ENCODE measurements at regions not wholly inside any gene's neighbourhood (a gene's known extent, or its start where the extent isn't known, plus 50 kb on each side); places are given as distances from the start of the nearest gene placed in this dataset.

DNA sequence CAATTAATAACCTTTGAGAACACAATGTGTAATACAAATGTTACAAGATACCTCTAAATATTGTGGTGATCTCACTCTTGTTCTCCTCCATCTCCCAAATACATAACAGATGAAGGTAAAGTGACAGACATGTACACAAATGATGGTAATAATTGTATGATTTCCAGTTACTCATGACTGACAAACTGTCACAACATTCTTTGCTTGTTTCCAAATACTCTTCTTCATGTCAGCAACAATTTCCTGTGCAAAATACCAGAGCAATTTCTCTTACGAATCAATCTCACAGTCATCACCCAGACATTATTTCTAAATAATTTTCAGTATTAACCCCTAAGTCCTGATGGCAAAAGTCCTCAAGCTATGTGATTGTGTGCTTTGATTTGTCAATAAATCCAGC lies 92.9 kb downstream of the RPS12 start (continued):
- TF ChIP-seq, protein P1, sequence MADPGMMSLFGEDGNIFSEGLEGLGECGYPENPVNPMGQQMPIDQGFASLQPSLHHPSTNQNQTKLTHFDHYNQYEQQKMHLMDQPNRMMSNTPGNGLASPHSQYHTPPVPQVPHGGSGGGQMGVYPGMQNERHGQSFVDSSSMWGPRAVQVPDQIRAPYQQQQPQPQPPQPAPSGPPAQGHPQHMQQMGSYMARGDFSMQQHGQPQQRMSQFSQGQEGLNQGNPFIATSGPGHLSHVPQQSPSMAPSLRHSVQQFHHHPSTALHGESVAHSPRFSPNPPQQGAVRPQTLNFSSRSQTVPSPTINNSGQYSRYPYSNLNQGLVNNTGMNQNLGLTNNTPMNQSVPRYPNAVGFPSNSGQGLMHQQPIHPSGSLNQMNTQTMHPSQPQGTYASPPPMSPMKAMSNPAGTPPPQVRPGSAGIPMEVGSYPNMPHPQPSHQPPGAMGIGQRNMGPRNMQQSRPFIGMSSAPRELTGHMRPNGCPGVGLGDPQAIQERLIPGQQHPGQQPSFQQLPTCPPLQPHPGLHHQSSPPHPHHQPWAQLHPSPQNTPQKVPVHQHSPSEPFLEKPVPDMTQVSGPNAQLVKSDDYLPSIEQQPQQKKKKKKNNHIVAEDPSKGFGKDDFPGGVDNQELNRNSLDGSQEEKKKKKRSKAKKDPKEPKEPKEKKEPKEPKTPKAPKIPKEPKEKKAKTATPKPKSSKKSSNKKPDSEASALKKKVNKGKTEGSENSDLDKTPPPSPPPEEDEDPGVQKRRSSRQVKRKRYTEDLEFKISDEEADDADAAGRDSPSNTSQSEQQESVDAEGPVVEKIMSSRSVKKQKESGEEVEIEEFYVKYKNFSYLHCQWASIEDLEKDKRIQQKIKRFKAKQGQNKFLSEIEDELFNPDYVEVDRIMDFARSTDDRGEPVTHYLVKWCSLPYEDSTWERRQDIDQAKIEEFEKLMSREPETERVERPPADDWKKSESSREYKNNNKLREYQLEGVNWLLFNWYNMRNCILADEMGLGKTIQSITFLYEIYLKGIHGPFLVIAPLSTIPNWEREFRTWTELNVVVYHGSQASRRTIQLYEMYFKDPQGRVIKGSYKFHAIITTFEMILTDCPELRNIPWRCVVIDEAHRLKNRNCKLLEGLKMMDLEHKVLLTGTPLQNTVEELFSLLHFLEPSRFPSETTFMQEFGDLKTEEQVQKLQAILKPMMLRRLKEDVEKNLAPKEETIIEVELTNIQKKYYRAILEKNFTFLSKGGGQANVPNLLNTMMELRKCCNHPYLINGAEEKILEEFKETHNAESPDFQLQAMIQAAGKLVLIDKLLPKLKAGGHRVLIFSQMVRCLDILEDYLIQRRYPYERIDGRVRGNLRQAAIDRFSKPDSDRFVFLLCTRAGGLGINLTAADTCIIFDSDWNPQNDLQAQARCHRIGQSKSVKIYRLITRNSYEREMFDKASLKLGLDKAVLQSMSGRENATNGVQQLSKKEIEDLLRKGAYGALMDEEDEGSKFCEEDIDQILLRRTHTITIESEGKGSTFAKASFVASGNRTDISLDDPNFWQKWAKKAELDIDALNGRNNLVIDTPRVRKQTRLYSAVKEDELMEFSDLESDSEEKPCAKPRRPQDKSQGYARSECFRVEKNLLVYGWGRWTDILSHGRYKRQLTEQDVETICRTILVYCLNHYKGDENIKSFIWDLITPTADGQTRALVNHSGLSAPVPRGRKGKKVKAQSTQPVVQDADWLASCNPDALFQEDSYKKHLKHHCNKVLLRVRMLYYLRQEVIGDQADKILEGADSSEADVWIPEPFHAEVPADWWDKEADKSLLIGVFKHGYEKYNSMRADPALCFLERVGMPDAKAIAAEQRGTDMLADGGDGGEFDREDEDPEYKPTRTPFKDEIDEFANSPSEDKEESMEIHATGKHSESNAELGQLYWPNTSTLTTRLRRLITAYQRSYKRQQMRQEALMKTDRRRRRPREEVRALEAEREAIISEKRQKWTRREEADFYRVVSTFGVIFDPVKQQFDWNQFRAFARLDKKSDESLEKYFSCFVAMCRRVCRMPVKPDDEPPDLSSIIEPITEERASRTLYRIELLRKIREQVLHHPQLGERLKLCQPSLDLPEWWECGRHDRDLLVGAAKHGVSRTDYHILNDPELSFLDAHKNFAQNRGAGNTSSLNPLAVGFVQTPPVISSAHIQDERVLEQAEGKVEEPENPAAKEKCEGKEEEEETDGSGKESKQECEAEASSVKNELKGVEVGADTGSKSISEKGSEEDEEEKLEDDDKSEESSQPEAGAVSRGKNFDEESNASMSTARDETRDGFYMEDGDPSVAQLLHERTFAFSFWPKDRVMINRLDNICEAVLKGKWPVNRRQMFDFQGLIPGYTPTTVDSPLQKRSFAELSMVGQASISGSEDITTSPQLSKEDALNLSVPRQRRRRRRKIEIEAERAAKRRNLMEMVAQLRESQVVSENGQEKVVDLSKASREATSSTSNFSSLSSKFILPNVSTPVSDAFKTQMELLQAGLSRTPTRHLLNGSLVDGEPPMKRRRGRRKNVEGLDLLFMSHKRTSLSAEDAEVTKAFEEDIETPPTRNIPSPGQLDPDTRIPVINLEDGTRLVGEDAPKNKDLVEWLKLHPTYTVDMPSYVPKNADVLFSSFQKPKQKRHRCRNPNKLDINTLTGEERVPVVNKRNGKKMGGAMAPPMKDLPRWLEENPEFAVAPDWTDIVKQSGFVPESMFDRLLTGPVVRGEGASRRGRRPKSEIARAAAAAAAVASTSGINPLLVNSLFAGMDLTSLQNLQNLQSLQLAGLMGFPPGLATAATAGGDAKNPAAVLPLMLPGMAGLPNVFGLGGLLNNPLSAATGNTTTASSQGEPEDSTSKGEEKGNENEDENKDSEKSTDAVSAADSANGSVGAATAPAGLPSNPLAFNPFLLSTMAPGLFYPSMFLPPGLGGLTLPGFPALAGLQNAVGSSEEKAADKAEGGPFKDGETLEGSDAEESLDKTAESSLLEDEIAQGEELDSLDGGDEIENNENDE (IDR thresholded peaks at IDR 0.05; ENCODE audit: insufficient replicate concordance, low read length): no peak
- TF ChIP-seq SAP30 (IDR thresholded peaks at IDR 0.05; ENCODE audit: insufficient read depth, insufficient replicate concordance, low read length) (no peak), TBP (IDR thresholded peaks at IDR 0.05; ENCODE audit: low read depth, low read length) (no peak), RAD21 (IDR thresholded peaks at IDR 0.05 in 1 of 2, conservative IDR thresholded peaks at IDR 0.05 in 1 of 2; ENCODE audit: low read depth in 2 of 2, low read length in 2 of 2) (no peak), CEBPB (IDR thresholded peaks at IDR 0.05; ENCODE audit: low read depth, low read length) (no peak), EZH2 (IDR thresholded peaks at IDR 0.05; ENCODE audit: low read depth, low read length, severe bottlenecking) (no peak), CTBP2 (IDR thresholded peaks at IDR 0.05; ENCODE audit: borderline replicate concordance, insufficient read depth, insufficient read length, low read length) (no peak), NRF1 (IDR thresholded peaks at IDR 0.05; ENCODE audit: low read depth, low read length) (no peak), ATF2 (IDR thresholded peaks at IDR 0.05; ENCODE audit: low read length) (no peak), MAFK (IDR thresholded peaks at IDR 0.05; ENCODE audit: low read depth, low read length) (no peak)

Data from H1 (cell line).